ENCODE measurements at regions not wholly inside any gene's neighbourhood (a gene's known extent, or its start where the extent isn't known, plus 50 kb on each side); places are given as distances from the start of the nearest gene placed in this dataset.
A peak's percentile ranks its signal among the peaks of the same experiment; 100 is the strongest.

- Histone ChIP-seq H3K4me3 (ENCODE audit: low read depth, low read length) (no peak overlapping the region), H3K27me3 (ENCODE audit: control insufficient read depth, insufficient read depth, low read length) (no peaks in the 10 kb centered on the region)
These were observed 1031.0 kb upstream of the PCDH9 start for GRCh38 chr13:68261105-68261504.

GRCh38 chr13:68257111-68257842, 1027.1 kb upstream of the PCDH9 start:
- Histone ChIP-seq H3K9ac (ENCODE audit: low read depth, low read length) (no peak overlapping the region), H3K9me3 (ENCODE audit: control insufficient read depth, insufficient read depth, low read length) (no peaks in the 10 kb centered on the region), H3K27ac (ENCODE audit: low read depth, low read length) (no peak overlapping the region), H3K4me3 (ENCODE audit: low read depth, low read length) (no peak overlapping the region), H3K27me3 (ENCODE audit: control insufficient read depth, insufficient read depth, low read length) (no peaks in the 10 kb centered on the region), H3K36me3 (ENCODE audit: control insufficient read depth, insufficient read depth, low read length) (no peaks in the 10 kb centered on the region), H3K4me1 (ENCODE audit: control insufficient read depth, insufficient read depth, low read length) (no peaks in the 10 kb centered on the region)

More at GRCh38 chr13:68261105-68261504, 1031.0 kb upstream of the PCDH9 start:
- no peaks in the 10 kb centered on the region for H3K36me3 ChIP-seq (ENCODE audit: control insufficient read depth, insufficient read depth, low read length)
- no peaks in the 10 kb centered on the region for H3K9me3 ChIP-seq (ENCODE audit: control insufficient read depth, insufficient read depth, low read length)
- no peak overlapping the region for H3K27ac ChIP-seq (ENCODE audit: low read depth, low read length)
- no peaks in the 10 kb centered on the region for H3K4me1 ChIP-seq (ENCODE audit: control insufficient read depth, insufficient read depth, low read length)
- no peak overlapping the region for H3K9ac ChIP-seq (ENCODE audit: low read depth, low read length)

GRCh38 chr13:68254151-68254550, 1024.0 kb upstream of the PCDH9 start:
- no peaks in the 10 kb centered on the region for H3K36me3 ChIP-seq (ENCODE audit: control insufficient read depth, insufficient read depth, low read length)
- H3K27me3 ChIP-seq (ENCODE audit: control insufficient read depth, insufficient read depth, low read length): no peaks in the 10 kb centered on the region
- H3K4me3 ChIP-seq (ENCODE audit: low read depth, low read length): no peak overlapping the region
- H3K4me1 ChIP-seq (ENCODE audit: control insufficient read depth, insufficient read depth, low read length): no peaks in the 10 kb centered on the region
- H3K27ac ChIP-seq (ENCODE audit: low read depth, low read length): no peak overlapping the region
- H3K9me3 ChIP-seq (ENCODE audit: control insufficient read depth, insufficient read depth, low read length): no peaks in the 10 kb centered on the region
- H3K9ac ChIP-seq (ENCODE audit: low read depth, low read length): no peak overlapping the region

GRCh38 chr13:68234274-68234673, 1004.1 kb upstream of the PCDH9 start:
- H3K4me3 ChIP-seq (ENCODE audit: low read depth, low read length): no peak overlapping the region
- H3K27ac ChIP-seq (ENCODE audit: low read depth, low read length): peak overlapping the region; percentile 8
- H3K9me3 ChIP-seq (ENCODE audit: control insufficient read depth, insufficient read depth, low read length): no peaks in the 10 kb centered on the region
- H3K9ac ChIP-seq (ENCODE audit: low read depth, low read length): no peak overlapping the region
- H3K36me3 ChIP-seq (ENCODE audit: control insufficient read depth, insufficient read depth, low read length): no peaks in the 10 kb centered on the region
- peaks cover 15% of the 10 kb centered on the region for H3K4me1 ChIP-seq (ENCODE audit: control insufficient read depth, insufficient read depth, low read length)
- H3K27me3 ChIP-seq (ENCODE audit: control insufficient read depth, insufficient read depth, low read length): no peaks in the 10 kb centered on the region

GRCh38 chr13:68232351-68233130, 1002.4 kb upstream of the PCDH9 start:
- Histone ChIP-seq H3K9me3 (ENCODE audit: control insufficient read depth, insufficient read depth, low read length) (no peaks in the 10 kb centered on the region), H3K27me3 (ENCODE audit: control insufficient read depth, insufficient read depth, low read length) (no peaks in the 10 kb centered on the region), H3K9ac (ENCODE audit: low read depth, low read length) (no peak overlapping the region), H3K4me1 (ENCODE audit: control insufficient read depth, insufficient read depth, low read length) (peaks cover 15% of the 10 kb centered on the region), H3K36me3 (ENCODE audit: control insufficient read depth, insufficient read depth, low read length) (no peaks in the 10 kb centered on the region), H3K27ac (ENCODE audit: low read depth, low read length) (no peak overlapping the region), H3K4me3 (ENCODE audit: low read depth, low read length) (no peak overlapping the region)

- no peak overlapping the region for H3K4me3 ChIP-seq (ENCODE audit: low read depth, low read length)
- no peaks in the 10 kb centered on the region for H3K4me1 ChIP-seq (ENCODE audit: control insufficient read depth, insufficient read depth, low read length)
- no peaks in the 10 kb centered on the region for H3K36me3 ChIP-seq (ENCODE audit: control insufficient read depth, insufficient read depth, low read length)
- no peaks in the 10 kb centered on the region for H3K27me3 ChIP-seq (ENCODE audit: control insufficient read depth, insufficient read depth, low read length)
- no peaks in the 10 kb centered on the region for H3K9me3 ChIP-seq (ENCODE audit: control insufficient read depth, insufficient read depth, low read length)
- no peak overlapping the region for H3K27ac ChIP-seq (ENCODE audit: low read depth, low read length)
- H3K9ac ChIP-seq (ENCODE audit: low read depth, low read length): no peak overlapping the region
These were observed 984.7 kb upstream of the PCDH9 start for GRCh38 chr13:68214691-68215415.

- Histone ChIP-seq H3K36me3 (ENCODE audit: control insufficient read depth, insufficient read depth, low read length) (no peaks in the 10 kb centered on the region), H3K27ac (ENCODE audit: low read depth, low read length) (no peak overlapping the region), H3K4me1 (ENCODE audit: control insufficient read depth, insufficient read depth, low read length) (no peaks in the 10 kb centered on the region), H3K9me3 (ENCODE audit: control insufficient read depth, insufficient read depth, low read length) (no peaks in the 10 kb centered on the region), H3K9ac (ENCODE audit: low read depth, low read length) (no peak overlapping the region), H3K27me3 (ENCODE audit: control insufficient read depth, insufficient read depth, low read length) (no peaks in the 10 kb centered on the region), H3K4me3 (ENCODE audit: low read depth, low read length) (no peak overlapping the region)
These were observed 969.1 kb upstream of the PCDH9 start for GRCh38 chr13:68199271-68199670.

GRCh38 chr13:68190818-68191217, 960.7 kb upstream of the PCDH9 start:
- Histone ChIP-seq H3K36me3 (ENCODE audit: control insufficient read depth, insufficient read depth, low read length) (no peaks in the 10 kb centered on the region), H3K27ac (ENCODE audit: low read depth, low read length) (no peak overlapping the region), H3K27me3 (ENCODE audit: control insufficient read depth, insufficient read depth, low read length) (no peaks in the 10 kb centered on the region), H3K4me1 (ENCODE audit: control insufficient read depth, insufficient read depth, low read length) (no peaks in the 10 kb centered on the region), H3K9ac (ENCODE audit: low read depth, low read length) (no peak overlapping the region), H3K9me3 (ENCODE audit: control insufficient read depth, insufficient read depth, low read length) (no peaks in the 10 kb centered on the region), H3K4me3 (ENCODE audit: low read depth, low read length) (no peak overlapping the region)

GRCh38 chr13:68185444-68186141, 955.5 kb upstream of the PCDH9 start:
- Histone ChIP-seq H3K27ac (ENCODE audit: low read depth, low read length) (no peak overlapping the region), H3K4me3 (ENCODE audit: low read depth, low read length) (no peak overlapping the region), H3K9ac (ENCODE audit: low read depth, low read length) (no peak overlapping the region), H3K9me3 (ENCODE audit: control insufficient read depth, insufficient read depth, low read length) (no peaks in the 10 kb centered on the region), H3K36me3 (ENCODE audit: control insufficient read depth, insufficient read depth, low read length) (no peaks in the 10 kb centered on the region), H3K4me1 (ENCODE audit: control insufficient read depth, insufficient read depth, low read length) (no peaks in the 10 kb centered on the region), H3K27me3 (ENCODE audit: control insufficient read depth, insufficient read depth, low read length) (no peaks in the 10 kb centered on the region)

GRCh38 chr13:68176475-68176874, 946.3 kb upstream of the PCDH9 start:
- no peaks in the 10 kb centered on the region for H3K36me3 ChIP-seq (ENCODE audit: control insufficient read depth, insufficient read depth, low read length)
- no peaks in the 10 kb centered on the region for H3K27me3 ChIP-seq (ENCODE audit: control insufficient read depth, insufficient read depth, low read length)

More at GRCh38 chr13:68176475-68176874, 946.3 kb upstream of the PCDH9 start:
- no peaks in the 10 kb centered on the region for H3K9me3 ChIP-seq (ENCODE audit: control insufficient read depth, insufficient read depth, low read length)
- H3K9ac ChIP-seq (ENCODE audit: low read depth, low read length): no peak overlapping the region
- H3K27ac ChIP-seq (ENCODE audit: low read depth, low read length): no peak overlapping the region
- no peaks in the 10 kb centered on the region for H3K4me1 ChIP-seq (ENCODE audit: control insufficient read depth, insufficient read depth, low read length)
- H3K4me3 ChIP-seq (ENCODE audit: low read depth, low read length): no peak overlapping the region

Data from HUES48 (cell line).